Trophoblast cell (in vitro differentiated cells and primary cell): ENCODE measurements at regions not wholly inside any gene's neighbourhood (a gene's known extent, or its start where the extent isn't known, plus 50 kb on each side); places are given as distances from the start of the nearest gene placed in this dataset.
"Not testable (repeated sequence)": the region's sequence is repeated elsewhere in the genome, so short reads cannot be mapped to it uniquely, and the experiment has no call there.

Experiments used
- DNase-seq, 2 donors: peaks; one replicate each; pipeline ENCODE4 v3.0.0-alpha.2; 2016
- H2AFZ ChIP-seq: 2 replicates; pipeline ENCODE4 v1.6.1; 2013; ENCODE audit warnings: low read length, moderate library complexity, mild to moderate bottlenecking; ENCODE audit not compliant: insufficient read depth, poor library complexity
- H2AK5ac ChIP-seq: 2 replicates; pipeline ENCODE4 v1.6.1; 2013; ENCODE audit warnings: mild to moderate bottlenecking, low read length
- H2BK120ac ChIP-seq: 2 replicates; pipeline ENCODE4 v1.6.1; 2013; ENCODE audit warnings: low read length, mild to moderate bottlenecking, moderate library complexity; ENCODE audit not compliant: insufficient read depth, poor library complexity
- H2BK12ac ChIP-seq: 2 replicates; pipeline ENCODE4 v1.6.1; 2013; ENCODE audit warnings: mild to moderate bottlenecking, low read length, moderate library complexity
- H2BK5ac ChIP-seq: 2 replicates; pipeline ENCODE4 v1.6.1; 2013; ENCODE audit warnings: low read length, low read depth, moderate library complexity, mild to moderate bottlenecking; ENCODE audit not compliant: poor library complexity
- H3K14ac ChIP-seq: 2 replicates; pipeline ENCODE4 v1.6.1; 2013; ENCODE audit warnings: mild to moderate bottlenecking, low read length
- H3K18ac ChIP-seq: 2 replicates; pipeline ENCODE4 v1.6.1; 2013; ENCODE audit warnings: mild to moderate bottlenecking, low read length
- H3K23ac ChIP-seq: 2 replicates; pipeline ENCODE4 v1.6.1; 2013; ENCODE audit warnings: low read length
- H3K27ac ChIP-seq: 2 replicates; pipeline ENCODE4 v1.5.1; 2013; ENCODE audit warnings: low read depth, mild to moderate bottlenecking, inconsistent platforms, low read length, moderate library complexity
- H3K27me3 ChIP-seq: 2 replicates; pipeline ENCODE4 v1.6.1; 2013; ENCODE audit warnings: inconsistent platforms, mild to moderate bottlenecking, low read length, moderate library complexity; ENCODE audit not compliant: insufficient read depth
- H3K36me3 ChIP-seq, 2 experiments: 1 replicate in 1 of 2; 2 replicates in 1 of 2; pipeline ENCODE4 v1.6.1; 2013; ENCODE audit warnings: low read length in 2 of 2, mild to moderate bottlenecking in 2 of 2, moderate library complexity in 1 of 2; ENCODE audit not compliant: insufficient read depth in 2 of 2, control insufficient read depth in 1 of 2
- H3K4ac ChIP-seq: 2 replicates; pipeline ENCODE4 v1.6.1; 2013; ENCODE audit warnings: low read depth, mild to moderate bottlenecking, low read length, moderate library complexity
- H3K4me1 ChIP-seq, 2 experiments: 1 replicate in 1 of 2; 2 replicates in 1 of 2; pipeline ENCODE4 v1.6.1; 2013; ENCODE audit warnings: low read length in 2 of 2, mild to moderate bottlenecking in 2 of 2, moderate library complexity in 1 of 2; ENCODE audit not compliant: insufficient read depth in 2 of 2, control insufficient read depth in 1 of 2
- H3K4me2 ChIP-seq: 2 replicates; pipeline ENCODE4 v1.6.1; 2013; ENCODE audit warnings: inconsistent platforms, mild to moderate bottlenecking, low read length, moderate library complexity
- H3K4me3 ChIP-seq: 2 replicates; pipeline ENCODE4 v1.5.1; 2013; ENCODE audit warnings: mild to moderate bottlenecking, low read depth, low read length, inconsistent platforms
- H3K79me1 ChIP-seq: one replicate; pipeline ENCODE4 v1.6.1; 2013; ENCODE audit warnings: low read length
- H3K79me2 ChIP-seq: 2 replicates; pipeline ENCODE4 v1.6.1; 2013; ENCODE audit warnings: low read length, mild to moderate bottlenecking; ENCODE audit not compliant: control insufficient read depth, insufficient read depth, poor library complexity
- H3K9ac ChIP-seq: 2 replicates; pipeline ENCODE4 v1.6.1; 2013; ENCODE audit warnings: mild to moderate bottlenecking, low read length
- H3K9me3 ChIP-seq: 2 replicates; pipeline ENCODE4 v1.6.1; 2013; ENCODE audit warnings: low read depth, mild to moderate bottlenecking, control low read depth, inconsistent platforms, low read length; ENCODE audit not compliant: insufficient read depth
- H4K12ac ChIP-seq: 2 replicates; pipeline ENCODE4 v1.6.1; 2013; ENCODE audit warnings: low read depth, mild to moderate bottlenecking, low read length, moderate library complexity
- H4K8ac ChIP-seq: 2 replicates; pipeline ENCODE4 v1.6.1; 2013; ENCODE audit warnings: low read depth, mild to moderate bottlenecking, low read length, moderate library complexity
- H4K91ac ChIP-seq: one replicate; pipeline ENCODE4 v1.6.1; 2013; ENCODE audit warnings: low read depth, mild to moderate bottlenecking, low read length, moderate library complexity
- WGBS: extraction: QIAGEN DNeasy Blood & Tissue Kit; methylation state at CpG from one replicate; pipeline ENCODE4 v1.1.7; 2013; ENCODE audit warnings: missing lambda C conversion rate; ENCODE audit not compliant: insufficient read length, insufficient coverage; ENCODE audit errors: extremely low coverage; 5-methylcytosine and 5-hydroxymethylcytosine counted together

GRCh38 chr7:35919607-35920006, 118.8 kb downstream of the SEPTIN7 start:
- H2BK12ac ChIP-seq, H3K79me1 ChIP-seq, H2BK120ac ChIP-seq, H3K27ac ChIP-seq, H3K9ac ChIP-seq, H4K8ac ChIP-seq, H3K4me3 ChIP-seq, H3K36me3 ChIP-seq, H3K4ac ChIP-seq, H3K23ac ChIP-seq, H2BK5ac ChIP-seq, H4K91ac ChIP-seq, H3K4me1 ChIP-seq, H3K79me2 ChIP-seq, H2AK5ac ChIP-seq, H3K14ac ChIP-seq, H3K4me2 ChIP-seq, H3K18ac ChIP-seq, H4K12ac ChIP-seq, DNase-seq, H3K9me3 ChIP-seq, H3K27me3 ChIP-seq, H2AFZ ChIP-seq: not testable (repeated sequence)
- no CpG with 5 or more reads among the region's 6 CpGs for WGBS

GRCh38 chr7:35921338-35921737, 120.5 kb downstream of the SEPTIN7 start:
- H3K27ac ChIP-seq, H3K9me3 ChIP-seq, DNase-seq, H2BK120ac ChIP-seq, H4K8ac ChIP-seq, H3K79me2 ChIP-seq, H2AFZ ChIP-seq, H3K4me1 ChIP-seq, H4K12ac ChIP-seq, H4K91ac ChIP-seq, H3K18ac ChIP-seq, H2BK12ac ChIP-seq, H3K23ac ChIP-seq, H3K79me1 ChIP-seq, H2AK5ac ChIP-seq, H2BK5ac ChIP-seq, H3K36me3 ChIP-seq, H3K27me3 ChIP-seq, H3K14ac ChIP-seq, H3K4ac ChIP-seq, H3K9ac ChIP-seq, H3K4me3 ChIP-seq, H3K4me2 ChIP-seq: not testable (repeated sequence)
- WGBS = no CpG with 5 or more reads among the region's 5 CpGs

- H4K12ac ChIP-seq, H3K4me1 ChIP-seq, H3K4me2 ChIP-seq, H3K27me3 ChIP-seq, DNase-seq, H2BK120ac ChIP-seq, H3K36me3 ChIP-seq, H3K14ac ChIP-seq, H2BK12ac ChIP-seq, H3K27ac ChIP-seq, H3K18ac ChIP-seq, H4K8ac ChIP-seq, H3K4me3 ChIP-seq, H3K9me3 ChIP-seq, H4K91ac ChIP-seq, H3K9ac ChIP-seq, H2BK5ac ChIP-seq, H2AK5ac ChIP-seq, H3K79me2 ChIP-seq, H3K4ac ChIP-seq, H3K23ac ChIP-seq, H2AFZ ChIP-seq, H3K79me1 ChIP-seq: not testable (repeated sequence)
- WGBS = no CpG with 5 or more reads among the region's 7 CpGs
Observed at GRCh38 chr7:35924668-35925067, 123.8 kb downstream of the SEPTIN7 start.

- H3K14ac ChIP-seq, H2BK12ac ChIP-seq, H3K4me3 ChIP-seq, H3K4ac ChIP-seq, DNase-seq, H2AFZ ChIP-seq, H2BK120ac ChIP-seq, H3K27me3 ChIP-seq, H2AK5ac ChIP-seq, H3K79me2 ChIP-seq, H3K36me3 ChIP-seq, H3K23ac ChIP-seq, H2BK5ac ChIP-seq, H3K4me1 ChIP-seq, H3K27ac ChIP-seq, H4K91ac ChIP-seq, H3K18ac ChIP-seq, H3K4me2 ChIP-seq, H3K9me3 ChIP-seq, H4K8ac ChIP-seq, H3K79me1 ChIP-seq, H3K9ac ChIP-seq, H4K12ac ChIP-seq: not testable (repeated sequence)
- no CpG with 5 or more reads among the region's 9 CpGs for WGBS
Observed at GRCh38 chr7:35926966-35927365, 126.1 kb downstream of the SEPTIN7 start.

GRCh38 chr7:35931134-35931533, 130.3 kb downstream of the SEPTIN7 start:
- H3K14ac ChIP-seq, H2AFZ ChIP-seq, H3K27ac ChIP-seq, H2BK120ac ChIP-seq, H3K4me1 ChIP-seq, H2BK5ac ChIP-seq, H3K23ac ChIP-seq, H3K4me3 ChIP-seq, H2AK5ac ChIP-seq, H3K36me3 ChIP-seq, H2BK12ac ChIP-seq, H3K4me2 ChIP-seq, H3K9me3 ChIP-seq, H3K27me3 ChIP-seq, DNase-seq, H4K12ac ChIP-seq, H3K9ac ChIP-seq, H4K8ac ChIP-seq, H3K4ac ChIP-seq, H3K18ac ChIP-seq, H3K79me2 ChIP-seq, H3K79me1 ChIP-seq, H4K91ac ChIP-seq: not testable (repeated sequence)
